Right lobe of liver (tissue), 4 donors: ENCODE measurements at regions not wholly inside any gene's neighbourhood (a gene's known extent, or its start where the extent isn't known, plus 50 kb on each side); places are given as distances from the start of the nearest gene placed in this dataset.

ENCODE experiments used
- POLR2A ChIP-seq: fragments of 450-650 bp; IDR thresholded peaks from one replicate; pipeline ENCODE4 v1.6.1; 2017; ENCODE audit warnings: antibody characterized with exemption, mild to moderate bottlenecking
- TF ChIP-seq, protein P1 (sequence below), 4 donors: fragments of 200-600 bp in 3 of 4; fragments of 450-650 bp in 1 of 4; IDR thresholded peaks; one replicate each; pipeline versions ENCODE4 v1.5.1 to v1.8.0; 2016 to 2022; ENCODE audit warnings: antibody characterized with exemption in 4 of 4, mild to moderate bottlenecking in 2 of 4
- donor health status: DM: no; HTN: no; CAD: no.
- donor health status: DM: no; HTN: no; CAD: no.
- donor health status: DM: no; HTN: yes; CAD: no.

- TF ChIP-seq, protein P1, sequence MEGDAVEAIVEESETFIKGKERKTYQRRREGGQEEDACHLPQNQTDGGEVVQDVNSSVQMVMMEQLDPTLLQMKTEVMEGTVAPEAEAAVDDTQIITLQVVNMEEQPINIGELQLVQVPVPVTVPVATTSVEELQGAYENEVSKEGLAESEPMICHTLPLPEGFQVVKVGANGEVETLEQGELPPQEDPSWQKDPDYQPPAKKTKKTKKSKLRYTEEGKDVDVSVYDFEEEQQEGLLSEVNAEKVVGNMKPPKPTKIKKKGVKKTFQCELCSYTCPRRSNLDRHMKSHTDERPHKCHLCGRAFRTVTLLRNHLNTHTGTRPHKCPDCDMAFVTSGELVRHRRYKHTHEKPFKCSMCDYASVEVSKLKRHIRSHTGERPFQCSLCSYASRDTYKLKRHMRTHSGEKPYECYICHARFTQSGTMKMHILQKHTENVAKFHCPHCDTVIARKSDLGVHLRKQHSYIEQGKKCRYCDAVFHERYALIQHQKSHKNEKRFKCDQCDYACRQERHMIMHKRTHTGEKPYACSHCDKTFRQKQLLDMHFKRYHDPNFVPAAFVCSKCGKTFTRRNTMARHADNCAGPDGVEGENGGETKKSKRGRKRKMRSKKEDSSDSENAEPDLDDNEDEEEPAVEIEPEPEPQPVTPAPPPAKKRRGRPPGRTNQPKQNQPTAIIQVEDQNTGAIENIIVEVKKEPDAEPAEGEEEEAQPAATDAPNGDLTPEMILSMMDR (IDR thresholded peaks at IDR 0.05): no peak
- TF ChIP-seq POLR2A: no peak
These were observed 347.0 kb upstream of the HSF2 start for GRCh38 chr6:122052346-122052900.
